ENCODE measurements at regions not wholly inside any gene's neighbourhood (a gene's known extent, or its start where the extent isn't known, plus 50 kb on each side); places are given as distances from the start of the nearest gene placed in this dataset.

DNA sequence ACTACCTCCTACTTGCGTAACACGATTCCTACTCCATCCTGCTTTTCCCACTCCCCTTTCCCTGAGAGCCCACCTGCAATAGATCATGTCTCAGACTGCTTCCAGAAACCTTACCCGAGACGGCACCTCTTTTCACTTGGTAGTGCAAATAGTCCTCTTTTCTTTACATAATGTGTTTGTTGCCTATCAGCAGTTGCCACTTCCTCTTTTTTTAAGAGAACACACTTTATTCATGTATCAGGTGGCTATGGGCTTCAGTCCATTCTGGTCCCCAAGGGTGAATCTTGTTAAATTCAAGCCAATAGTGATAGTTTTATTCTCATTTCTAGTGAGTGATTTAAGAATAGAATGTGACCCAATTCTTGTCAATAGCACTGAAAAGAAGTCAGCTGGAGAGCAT lies 57.7 kb upstream of the FERMT1 start:
- no peak for DNase-seq

DNA sequence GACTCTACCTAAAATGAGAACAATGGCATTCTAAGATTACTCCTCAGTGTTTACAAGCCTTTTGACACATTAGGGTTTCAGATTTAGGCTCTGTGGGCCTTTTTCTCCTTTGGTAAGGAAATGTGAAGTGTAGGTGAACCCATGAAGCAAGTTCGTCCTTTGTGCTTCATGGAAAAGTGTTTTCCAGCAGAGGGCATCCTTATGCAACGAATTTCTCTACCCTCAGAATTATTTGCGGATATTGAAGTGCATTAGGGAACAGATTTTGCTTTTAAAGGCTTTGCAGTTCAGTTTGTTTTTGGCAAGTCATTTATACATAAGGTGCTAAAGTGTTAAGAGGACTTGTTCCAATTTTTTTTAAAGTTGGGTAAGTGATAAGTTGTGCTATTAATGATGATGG lies 55.7 kb upstream of the FERMT1 start:
- peak; percentile 49 to 55 for DNase-seq

DNA sequence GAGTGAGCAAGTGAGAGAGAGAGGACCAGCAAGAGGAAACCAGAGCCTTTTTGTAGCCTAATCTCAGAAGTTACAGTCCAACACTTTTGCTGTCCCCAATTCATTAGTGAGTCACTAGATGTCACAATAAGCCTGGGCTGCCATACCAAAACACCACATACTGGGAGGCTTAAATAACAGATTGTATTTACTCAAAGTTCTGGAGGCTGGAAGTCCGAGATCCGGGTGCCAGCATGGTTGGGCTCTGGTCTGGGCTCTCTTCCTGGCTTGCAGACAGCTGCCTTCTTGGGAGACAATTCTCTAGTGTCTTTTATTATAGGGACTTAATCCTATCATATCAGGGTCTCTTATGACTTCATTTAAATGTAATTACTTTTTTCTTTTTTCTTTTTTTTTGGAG lies 50.7 kb upstream of the FERMT1 start:
- no peak for DNase-seq
